ENCODE measurements at regions not wholly inside any gene's neighbourhood (a gene's known extent, or its start where the extent isn't known, plus 50 kb on each side); places are given as distances from the start of the nearest gene placed in this dataset.

GRCh38 chr1:4553761-4554160 is 100.6 kb upstream of the AJAP1 start:
- TF ChIP-seq POLR2A (IDR thresholded peaks at IDR 0.05; ENCODE audit: low read depth, low read length) (no peak), POU2F2 (IDR thresholded peaks at IDR 0.05; ENCODE audit: low read depth, low read length) (no peak), TAF1 (IDR thresholded peaks at IDR 0.05; ENCODE audit: low read depth, low read length) (no peak)
